DMS79 treated with DMSO at 0.1 percent for 48 hours (cell line): ENCODE measurements at regions not wholly inside any gene's neighbourhood (a gene's known extent, or its start where the extent isn't known, plus 50 kb on each side); places are given as distances from the start of the nearest gene placed in this dataset.

Experiments
- DNase-seq: peaks from one replicate; lab custom pipeline; 2025; lab: John Stamatoyannopoulos, UW

GRCh38 chr5:125006011-125006685 is 259.7 kb upstream of the ZNF608 start:
- DNase-seq = no peak

GRCh38 chr5:125010356-125010755 is 263.9 kb upstream of the ZNF608 start:
- no peak for DNase-seq

GRCh38 chr5:125011014-125011413 is 264.6 kb upstream of the ZNF608 start:
- no peak for DNase-seq

DNA sequence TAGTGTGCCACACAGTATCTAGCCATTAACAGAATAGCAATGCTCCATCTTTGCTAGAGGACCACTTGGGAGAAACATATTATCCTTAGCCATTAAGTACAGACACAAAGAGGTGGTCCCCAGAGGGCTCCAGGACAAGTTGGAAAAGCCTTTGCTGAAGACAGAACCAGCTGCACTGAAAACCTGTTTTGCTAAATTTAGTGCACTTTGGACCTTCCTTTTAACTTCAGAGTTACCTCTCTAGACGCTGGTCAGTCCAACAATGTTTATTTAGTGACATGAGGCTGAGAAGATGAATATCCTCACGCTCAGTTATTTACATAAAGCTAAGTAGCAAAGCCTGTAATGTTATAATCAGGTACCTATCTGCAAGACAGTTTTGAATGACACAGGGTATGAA is 265.0 kb upstream of the ZNF608 start:
- DNase-seq = no peak

DNA sequence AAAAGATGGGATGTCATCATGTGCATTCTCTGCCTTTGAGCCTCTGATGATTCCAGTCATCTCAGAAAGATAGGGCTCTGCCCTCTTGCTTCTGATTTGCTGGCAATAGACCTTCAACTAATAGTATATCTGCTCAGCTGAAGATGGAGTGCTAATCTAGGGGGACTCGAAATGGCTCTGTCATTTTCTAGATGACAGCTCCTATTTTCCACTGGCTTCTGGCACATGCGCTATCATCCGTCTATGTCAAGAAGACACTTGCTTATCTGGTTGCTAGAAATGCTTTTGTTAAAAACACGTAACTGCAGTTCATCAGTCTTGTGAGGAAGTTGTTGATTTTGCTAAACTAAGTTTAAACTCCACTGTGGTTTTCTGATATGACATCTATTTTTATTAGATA is 265.5 kb upstream of the ZNF608 start:
- no peak for DNase-seq

DNA sequence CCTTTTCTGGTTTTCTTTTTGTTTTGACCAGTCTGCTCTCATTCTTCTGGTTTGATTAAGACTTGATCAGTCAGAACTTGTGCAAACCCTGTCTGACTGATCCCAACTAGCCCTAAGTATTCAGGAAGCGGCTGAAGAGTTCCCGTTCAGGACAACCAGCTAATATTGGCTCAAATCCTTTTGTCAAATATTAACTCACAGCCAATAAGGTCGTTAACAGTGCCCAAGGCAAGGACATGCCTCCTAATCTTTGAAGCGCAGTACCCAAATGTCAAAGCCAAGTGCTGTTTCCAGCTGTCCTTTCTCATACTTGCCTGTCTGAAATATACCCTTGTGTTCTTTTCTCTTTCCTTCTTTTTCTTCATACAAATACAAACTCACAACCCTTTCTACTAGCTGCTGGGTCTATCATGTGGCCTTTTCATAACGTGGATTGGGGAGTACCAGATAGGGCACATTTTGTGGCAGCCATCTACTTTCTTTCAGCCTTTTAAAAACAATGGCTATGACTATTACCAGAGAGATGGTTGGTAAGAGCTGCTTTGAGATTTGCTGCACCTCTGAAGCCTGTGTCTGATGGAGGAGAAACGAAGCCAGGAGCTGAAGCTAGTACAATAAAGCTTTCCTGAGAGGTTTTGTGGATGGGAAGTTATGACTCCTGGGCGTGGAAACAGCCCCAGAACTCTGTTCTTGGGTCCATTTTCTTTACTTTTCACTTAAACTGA is 266.4 kb upstream of the ZNF608 start:
- no peak for DNase-seq

- DNase-seq = no peak
Observed at GRCh38 chr5:125014202-125014601, 267.8 kb upstream of the ZNF608 start.

- DNase-seq = no peak
Observed at GRCh38 chr5:125017796-125018195, 271.4 kb upstream of the ZNF608 start.

- DNase-seq = no peak
Observed at GRCh38 chr5:125023673-125024072, 277.2 kb upstream of the ZNF608 start.

GRCh38 chr5:125026867-125027731 is 280.7 kb upstream of the ZNF608 start:
- peak; percentile 91 for DNase-seq

GRCh38 chr5:125032286-125032685 is 285.8 kb upstream of the ZNF608 start:
- no peak for DNase-seq

GRCh38 chr5:125033602-125034001 is 287.2 kb upstream of the ZNF608 start:
- DNase-seq = no peak

DNA sequence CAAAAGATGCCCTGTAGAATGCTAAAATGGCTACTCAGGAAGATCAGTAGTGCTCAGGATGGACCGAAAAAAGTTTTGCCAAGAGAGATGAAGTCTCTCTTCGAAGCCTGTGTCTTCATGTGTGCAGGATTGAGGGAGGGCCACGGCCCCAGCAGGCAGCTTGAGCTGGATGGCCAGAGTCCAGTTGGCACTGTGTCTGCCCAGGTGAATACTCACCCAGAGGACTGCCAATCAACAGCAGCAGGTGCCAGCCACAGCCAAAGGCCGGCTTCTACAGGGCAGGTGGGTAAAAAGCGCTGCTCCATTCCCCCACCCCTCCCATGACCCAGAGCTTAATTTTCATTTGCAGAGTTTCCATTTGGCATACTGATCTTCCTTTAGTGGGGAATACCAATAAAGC is 287.9 kb upstream of the ZNF608 start:
- DNase-seq = no peak

DNA sequence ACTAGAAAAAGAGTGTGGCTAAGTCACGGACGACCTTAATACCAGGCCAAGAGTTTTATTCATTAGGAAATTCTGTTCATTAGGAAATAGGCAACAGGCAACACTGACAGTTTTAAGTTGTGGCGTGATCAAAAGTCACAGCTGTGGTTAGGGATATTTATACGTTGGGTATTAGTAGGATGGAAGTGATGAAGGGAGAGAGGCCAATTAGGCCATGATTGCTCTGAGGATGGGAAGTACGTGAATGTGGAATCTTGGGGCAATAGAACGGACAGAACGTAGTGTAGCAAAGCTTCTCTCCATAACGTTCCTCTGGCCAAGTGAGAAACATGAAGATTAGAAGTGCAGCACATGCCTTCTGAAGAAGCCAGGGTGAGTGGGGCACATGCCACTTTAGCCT is 290.1 kb upstream of the ZNF608 start:
- no peak for DNase-seq

DNA sequence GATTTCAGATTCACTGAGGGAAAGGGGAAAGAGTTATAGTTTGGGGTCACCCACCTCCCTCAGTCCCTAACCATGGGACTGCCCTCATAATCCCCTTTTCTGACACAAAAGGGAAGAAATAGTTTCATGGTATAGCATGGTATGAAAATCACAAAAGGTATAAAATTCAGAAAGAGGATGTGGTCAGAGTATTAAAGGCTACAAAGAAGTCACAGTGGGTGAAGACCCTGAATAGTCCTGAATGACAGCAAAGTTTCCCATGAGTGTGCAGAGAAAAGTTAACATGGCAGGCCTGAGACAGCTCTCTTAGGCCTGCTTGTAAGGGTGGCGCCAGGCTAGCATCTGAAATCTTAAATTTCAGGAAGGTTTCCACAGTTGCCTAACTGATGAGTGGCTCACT is 290.6 kb upstream of the ZNF608 start:
- DNase-seq = no peak

- no peak for DNase-seq
Observed at GRCh38 chr5:125037530-125037929, 291.1 kb upstream of the ZNF608 start.

DNA sequence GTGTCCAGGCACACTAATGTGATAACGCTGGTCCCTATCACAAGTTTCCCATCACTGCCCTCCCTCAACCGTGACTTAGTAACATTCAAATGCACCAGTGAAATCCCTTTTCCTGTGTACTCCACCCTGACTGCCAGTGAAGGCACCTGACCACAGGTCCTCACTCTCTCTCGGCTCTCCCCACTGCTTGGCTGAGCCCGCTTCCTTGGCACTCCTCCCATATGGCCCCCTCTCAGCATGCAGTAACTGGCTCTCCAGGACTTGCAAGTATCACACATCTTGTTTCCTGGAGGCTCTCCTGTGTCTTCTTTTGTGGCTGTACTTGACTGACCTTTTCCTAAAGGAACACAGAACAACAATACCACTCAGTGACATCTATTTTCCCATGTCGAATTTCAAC is 292.0 kb upstream of the ZNF608 start:
- DNase-seq = no peak

- no peak for DNase-seq
Observed at GRCh38 chr5:125041798-125042197, 295.4 kb upstream of the ZNF608 start.

GRCh38 chr5:125042261-125042890 is 295.9 kb upstream of the ZNF608 start:
- DNase-seq = no peak

- DNase-seq = peak; percentile 11
Observed at GRCh38 chr5:125043781-125044391, 297.4 kb upstream of the ZNF608 start.

DNA sequence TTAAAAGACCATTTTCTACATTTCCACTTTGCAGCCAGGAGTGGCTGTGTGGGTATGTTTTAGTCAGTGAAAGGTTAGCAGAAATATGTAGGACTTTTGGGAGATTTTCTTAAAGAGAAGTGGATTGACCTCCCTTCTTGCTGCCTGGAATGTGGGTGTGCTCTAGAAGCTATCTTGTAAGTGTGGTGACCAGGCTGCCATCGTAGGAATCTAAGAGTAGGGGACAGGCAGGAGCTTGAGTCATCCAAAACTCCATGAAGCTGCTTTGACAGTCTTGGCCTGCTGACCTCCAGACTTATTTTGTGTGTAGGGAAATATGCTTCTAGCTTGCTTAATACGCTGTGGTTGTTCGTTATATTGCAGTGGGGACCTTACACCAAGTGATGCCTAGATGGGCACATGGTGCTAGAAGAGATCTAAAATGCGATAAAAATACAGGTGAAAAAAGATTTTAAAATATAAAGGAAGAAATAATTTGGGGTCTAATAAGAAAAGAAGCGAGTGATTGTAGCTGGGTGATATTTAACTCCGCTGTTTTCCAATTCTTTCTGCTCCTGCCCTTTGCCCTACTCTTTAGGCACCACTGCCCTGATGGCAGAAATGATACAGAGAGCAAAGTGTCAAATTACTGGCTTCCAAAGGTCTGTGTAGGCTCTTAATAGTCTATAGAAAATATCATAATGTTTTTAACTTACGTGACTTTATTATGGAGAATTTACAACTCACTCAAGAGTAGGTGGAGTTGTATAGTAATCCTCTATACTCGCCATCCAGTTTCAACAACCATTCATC is 298.2 kb upstream of the ZNF608 start:
- DNase-seq = no peak
